ENCODE measurements at regions not wholly inside any gene's neighbourhood (a gene's known extent, or its start where the extent isn't known, plus 50 kb on each side); places are given as distances from the start of the nearest gene placed in this dataset.
"Not testable (repeated sequence)": the region's sequence is repeated elsewhere in the genome, so short reads cannot be mapped to it uniquely, and the experiment has no call there.

- no peak for DNase-seq
Measured at GRCh38 chr11:91624021-91624420, 600.6 kb upstream of the FAT3 start.

GRCh38 chr11:91608677-91609076, 615.9 kb upstream of the FAT3 start:
- DNase-seq, result peak; percentile 9

- DNase-seq, result no peak
Measured at GRCh38 chr11:91596111-91596510, 628.5 kb upstream of the FAT3 start.

- DNase-seq, result no peak
Measured at GRCh38 chr11:91591021-91591420, 633.6 kb upstream of the FAT3 start.

- peak; percentile 22 for DNase-seq
Measured at GRCh38 chr11:91587131-91587530, 637.5 kb upstream of the FAT3 start.

- no peak for DNase-seq
Measured at GRCh38 chr11:91585035-91585801, 639.4 kb upstream of the FAT3 start.

GRCh38 chr11:91563176-91563575, 661.4 kb upstream of the FAT3 start:
- no peak for DNase-seq

- DNase-seq, result no peak
Measured at GRCh38 chr11:91560434-91560833, 664.2 kb upstream of the FAT3 start.

- no peak for DNase-seq
Measured at GRCh38 chr11:91538065-91538464, 686.6 kb upstream of the FAT3 start.

GRCh38 chr11:91536366-91536765, 688.3 kb upstream of the FAT3 start:
- no peak for DNase-seq

- DNase-seq, result no peak
Measured at GRCh38 chr11:91528965-91529364, 695.7 kb upstream of the FAT3 start.

- no peak for DNase-seq
Measured at GRCh38 chr11:91527380-91528030, 697.1 kb upstream of the FAT3 start.

- DNase-seq, result no peak
Measured at GRCh38 chr11:91513734-91514133, 710.9 kb upstream of the FAT3 start.

GRCh38 chr11:91497847-91498246, 726.8 kb upstream of the FAT3 start:
- no peak for DNase-seq

- no peak for DNase-seq
Measured at GRCh38 chr11:91495837-91496236, 728.8 kb upstream of the FAT3 start.

- DNase-seq, result no peak
Measured at GRCh38 chr11:91489989-91490388, 734.6 kb upstream of the FAT3 start.

- DNase-seq, result not testable (repeated sequence)
Measured at GRCh38 chr11:91483956-91484355, 740.7 kb upstream of the FAT3 start.

GRCh38 chr11:91481875-91482274, 742.7 kb upstream of the FAT3 start:
- not testable (repeated sequence) for DNase-seq

- no peak for DNase-seq
Measured at GRCh38 chr11:91470656-91471055, 754.0 kb upstream of the FAT3 start.

GRCh38 chr11:91459840-91460239, 764.8 kb upstream of the FAT3 start:
- DNase-seq, result no peak

- no peak for DNase-seq
Measured at GRCh38 chr11:91446267-91446666, 778.4 kb upstream of the FAT3 start.

GRCh38 chr11:91435694-91436395, 788.8 kb upstream of the FAT3 start:
- DNase-seq, result no peak

GRCh38 chr11:91433284-91434010, 791.2 kb upstream of the FAT3 start:
- DNase-seq, result no peak

Data from dermis blood vessel endothelial cell (primary cell).